Right forelimb (tissue), 1 donor: ENCODE measurements at regions not wholly inside any gene's neighbourhood (a gene's known extent, or its start where the extent isn't known, plus 50 kb on each side); places are given as distances from the start of the nearest gene placed in this dataset.

ENCODE experiments used
- DNase-seq: peaks from one replicate; pipeline ENCODE4 v3.0.0-alpha.2; 2018

DNA sequence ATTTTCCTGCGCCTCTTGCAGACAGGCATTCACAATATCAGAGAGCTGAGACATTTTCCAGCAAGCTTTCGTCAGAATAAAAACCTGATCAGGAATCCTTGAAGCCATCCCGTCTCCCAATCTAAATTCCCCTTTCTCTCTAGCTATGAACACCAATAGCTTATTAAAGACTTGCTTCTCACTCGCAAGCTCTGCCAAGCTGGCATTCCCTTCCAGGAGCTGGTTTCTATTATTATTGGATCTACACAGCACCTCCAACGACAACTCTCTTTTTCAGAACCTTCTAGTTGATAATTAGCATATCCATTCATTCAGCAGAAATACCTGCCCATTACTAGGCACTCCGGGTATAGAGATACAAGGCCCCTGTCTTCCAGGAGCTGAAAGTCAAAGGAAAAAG, 350.3 kb downstream of the MTX2 start:
- no peak for DNase-seq

DNA sequence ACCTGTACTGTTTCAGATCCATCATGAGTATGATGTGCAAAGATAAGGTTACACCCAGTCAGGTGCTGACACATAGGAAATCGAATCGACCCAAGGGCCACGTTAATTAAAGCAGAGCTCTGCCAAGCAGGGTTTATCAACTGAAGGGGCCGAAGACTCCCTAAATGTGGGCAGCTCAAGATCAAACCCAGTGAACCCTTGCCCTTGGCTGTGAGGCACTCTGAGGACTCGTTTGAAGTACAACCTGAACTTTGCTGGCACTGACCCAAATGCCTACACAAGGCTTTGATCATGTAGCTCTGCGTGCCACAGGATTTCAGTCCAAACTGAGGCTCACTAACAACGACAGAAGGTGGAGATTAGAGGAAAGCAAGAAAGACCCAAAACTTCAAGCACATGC, 352.1 kb downstream of the MTX2 start:
- DNase-seq, result no peak

DNA sequence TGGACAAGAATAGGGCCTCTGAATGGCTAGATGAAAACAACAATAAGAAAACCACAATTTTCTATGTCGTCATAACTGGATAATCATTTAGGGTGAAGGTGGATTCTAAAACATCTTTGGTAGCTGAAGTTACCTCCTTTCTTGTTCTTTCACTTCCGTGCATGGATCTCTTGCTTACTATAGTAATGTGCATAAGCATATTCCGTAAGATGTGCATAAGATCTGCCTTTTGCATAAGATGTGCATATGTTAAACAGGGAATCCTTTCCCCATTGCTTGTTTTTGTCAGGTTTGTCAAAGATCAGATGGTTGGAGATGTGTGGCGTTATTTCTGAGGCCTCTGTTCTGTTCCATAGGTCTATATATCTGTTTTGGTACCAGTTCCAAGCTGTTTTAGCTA, 353.6 kb downstream of the MTX2 start:
- no peak for DNase-seq

DNA sequence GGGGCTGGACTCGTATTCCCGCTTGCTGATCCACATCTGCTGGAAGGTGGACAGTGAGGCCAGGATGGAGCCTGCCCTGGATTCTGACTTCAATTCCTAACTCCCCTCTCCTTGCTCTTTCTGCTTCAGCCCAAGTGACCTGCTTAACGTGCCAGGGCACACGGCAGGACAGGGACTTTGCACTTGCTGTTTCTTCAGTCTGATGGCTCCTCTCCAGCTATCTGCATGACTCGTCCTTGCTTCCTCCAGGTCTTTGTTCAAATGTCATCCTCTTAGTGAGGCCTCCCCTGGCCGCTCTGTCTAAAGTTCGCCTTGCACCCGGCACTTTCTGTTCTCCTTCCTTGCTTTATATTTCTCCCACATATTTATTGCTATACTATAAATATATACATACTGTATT, 357.6 kb downstream of the MTX2 start:
- DNase-seq, result no peak

DNA sequence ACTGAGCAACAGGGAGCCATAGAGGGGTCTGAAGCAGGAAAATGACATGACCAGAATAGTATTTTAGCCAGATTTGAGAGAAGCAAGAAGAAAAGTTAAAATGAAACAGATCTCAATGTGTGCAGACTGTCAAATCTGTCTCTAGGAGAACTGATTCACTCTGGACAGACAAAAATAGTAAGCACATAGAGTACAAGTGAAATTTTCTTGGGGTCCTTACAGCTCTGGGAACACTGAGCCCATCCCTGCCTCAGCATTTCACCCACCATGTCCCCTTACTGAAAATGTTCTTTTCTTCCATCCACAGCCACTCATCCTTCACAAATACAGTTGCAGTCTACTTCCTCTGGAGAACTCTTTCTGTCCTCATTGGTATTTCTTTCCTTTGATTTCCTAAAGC, 359.2 kb downstream of the MTX2 start:
- DNase-seq, result no peak

DNA sequence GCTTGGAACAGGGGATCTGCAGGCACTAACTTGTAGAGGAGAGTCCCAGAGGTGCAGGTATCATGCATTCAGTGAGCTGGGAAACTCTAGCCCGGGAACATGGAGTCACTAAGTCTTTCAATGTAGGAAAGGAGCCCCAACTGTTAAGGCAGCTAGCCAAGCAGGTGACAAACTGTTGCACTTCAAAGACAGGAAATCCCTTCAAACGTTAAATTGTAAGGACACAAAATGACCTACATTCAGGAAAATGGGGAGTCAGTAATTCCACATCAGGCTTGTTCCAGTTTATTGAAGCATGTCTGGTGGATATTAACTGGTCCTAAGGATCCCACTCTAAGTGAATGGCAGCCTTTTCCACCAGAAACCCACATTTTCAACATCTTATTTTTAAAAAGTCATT, 364.5 kb downstream of the MTX2 start:
- DNase-seq, result no peak

DNA sequence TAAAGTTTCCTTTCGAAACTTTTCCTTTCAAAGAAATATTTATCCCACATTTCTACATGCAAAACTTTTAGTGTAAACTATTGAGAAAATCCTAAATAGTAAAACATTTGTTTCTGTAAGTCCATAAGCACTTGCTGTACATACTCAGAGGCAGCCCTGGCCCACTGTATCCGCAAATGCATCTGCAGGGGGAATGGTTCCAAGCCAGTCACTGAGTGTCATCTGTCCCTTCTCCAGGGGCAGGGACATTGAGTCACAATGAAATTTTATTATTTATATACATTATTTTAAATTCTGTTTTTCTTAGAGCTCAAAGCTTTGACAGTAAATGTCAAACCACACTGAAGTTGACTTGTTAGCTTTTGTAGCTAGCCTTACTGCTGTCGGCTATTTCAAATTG, 367.2 kb downstream of the MTX2 start:
- DNase-seq, result no peak

DNA sequence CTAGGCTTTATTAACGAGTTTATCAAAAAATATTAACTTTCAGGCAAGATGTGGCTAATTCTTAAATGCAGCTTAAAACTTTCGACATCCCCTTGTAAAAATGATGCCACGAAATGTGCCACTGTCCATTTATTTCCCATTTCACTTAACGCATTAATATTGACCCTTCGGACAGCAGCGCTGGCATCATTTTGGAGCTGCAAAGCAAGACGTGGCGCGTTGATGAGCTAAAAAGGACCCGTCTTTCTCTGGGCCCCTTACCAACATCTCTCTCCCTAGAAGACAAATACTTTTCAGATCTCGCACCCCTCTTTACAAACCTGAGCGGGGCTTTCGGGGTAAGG, 367.9 kb downstream of the MTX2 start:
- DNase-seq, result no peak

DNA sequence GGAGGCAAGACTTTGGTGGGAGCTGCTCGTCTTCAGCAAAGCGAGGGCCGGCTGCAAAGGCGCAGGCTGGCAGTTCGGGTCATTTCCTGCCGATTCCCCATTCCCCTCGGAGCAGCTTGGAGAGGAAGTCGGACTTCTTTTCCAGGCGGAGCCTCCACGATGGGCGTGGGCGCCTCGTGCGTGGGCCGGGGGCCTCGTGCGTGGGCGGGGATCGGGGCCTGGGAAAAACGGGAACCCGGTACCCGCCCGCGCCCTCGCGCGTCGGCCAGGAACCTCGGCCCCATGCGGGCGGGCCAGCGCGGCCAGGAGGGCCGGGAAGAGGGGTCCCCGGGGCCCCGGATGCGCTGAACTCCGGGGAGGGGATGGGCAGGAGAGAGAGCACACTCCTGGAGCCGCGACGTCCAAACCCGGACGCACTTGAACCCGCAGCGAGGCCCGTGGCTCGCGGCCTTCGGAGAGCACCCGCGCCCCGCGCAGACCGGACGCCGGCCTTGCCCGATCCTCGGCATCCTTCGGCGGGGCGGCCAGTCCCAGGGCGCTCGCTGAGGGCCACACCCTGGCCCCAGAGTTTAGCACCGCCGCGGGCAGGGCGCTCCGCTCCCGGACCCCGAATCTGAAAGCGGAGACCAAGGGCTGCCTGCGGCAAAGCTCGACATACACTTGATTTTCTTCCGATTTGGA, 368.4 kb downstream of the MTX2 start:
- peak; percentile 87 for DNase-seq

DNA sequence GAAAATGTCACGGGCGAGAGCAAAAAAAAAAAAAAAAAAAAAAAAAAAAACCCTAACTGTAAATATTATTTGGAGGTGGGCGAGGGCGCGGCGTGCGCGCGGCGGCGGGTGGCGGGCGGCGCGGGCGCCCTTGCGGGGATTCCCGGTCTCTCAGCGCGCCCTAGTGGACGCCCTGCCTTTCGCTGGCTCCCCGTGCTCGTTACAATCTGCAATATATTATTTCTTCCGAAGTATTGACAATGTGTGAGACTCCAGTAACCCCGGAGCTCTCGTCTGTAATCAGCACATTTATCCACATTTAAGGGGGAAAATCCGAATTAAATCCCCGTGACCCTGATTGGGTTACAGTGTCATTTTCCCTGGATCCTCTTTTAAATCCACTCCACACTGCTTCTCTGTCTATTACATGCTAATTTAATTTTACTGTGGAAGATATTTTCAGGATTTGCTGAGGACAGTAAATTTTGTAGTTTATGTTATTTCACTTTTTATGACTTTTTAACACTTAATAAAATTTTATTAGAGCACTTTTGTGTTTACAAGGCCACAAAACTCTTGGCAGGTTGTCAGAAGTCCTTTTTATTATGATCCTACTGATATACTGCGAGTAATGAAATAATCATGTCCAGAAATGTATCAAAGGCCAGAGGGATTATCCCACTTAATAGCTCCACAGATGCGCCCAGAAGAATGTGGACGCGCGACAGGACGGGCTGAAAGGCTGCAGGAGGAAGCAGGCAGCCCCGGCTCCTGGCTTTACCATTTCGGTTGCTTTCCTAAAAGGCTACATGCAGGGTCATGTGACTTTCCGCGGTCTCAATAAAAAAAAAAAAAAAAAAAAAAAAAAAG, 369.1 kb downstream of the MTX2 start:
- peak; percentile 91 for DNase-seq

DNA sequence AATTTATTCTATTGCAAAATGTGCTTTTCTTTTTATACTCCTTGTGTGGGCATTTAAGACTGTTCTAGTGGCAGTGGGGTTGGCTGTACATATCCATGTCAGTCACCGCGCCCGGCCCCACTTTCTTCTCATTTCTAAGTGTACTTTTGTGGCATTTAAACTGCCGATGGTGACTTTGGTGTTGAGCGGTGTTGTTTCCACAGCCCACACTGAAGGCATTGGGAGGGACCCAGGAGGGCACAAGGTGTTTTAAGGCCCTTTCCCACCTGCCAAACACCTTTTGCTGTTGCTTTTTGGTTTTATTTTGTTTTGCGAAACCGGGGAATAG, 369.7 kb downstream of the MTX2 start:
- no peak for DNase-seq

DNA sequence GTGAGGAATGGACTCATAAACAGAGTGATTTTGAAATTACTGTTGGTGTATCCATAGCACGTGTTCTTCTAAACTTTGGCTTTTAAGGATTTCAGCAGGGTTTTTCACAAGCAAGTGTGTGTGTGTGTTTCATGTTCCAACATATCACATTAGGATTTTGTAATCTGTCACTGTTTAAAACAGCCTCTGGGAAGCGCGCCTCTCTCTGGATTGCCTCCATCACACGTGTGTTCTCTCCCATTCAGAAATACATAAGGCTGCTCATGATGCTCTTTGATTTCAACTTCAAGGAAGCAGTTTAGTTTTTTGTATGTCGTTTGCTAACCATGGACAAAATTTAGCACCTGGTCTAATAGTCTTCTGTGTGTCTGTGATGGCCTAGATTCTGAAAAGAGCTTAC, 370.4 kb downstream of the MTX2 start:
- DNase-seq, result no peak

DNA sequence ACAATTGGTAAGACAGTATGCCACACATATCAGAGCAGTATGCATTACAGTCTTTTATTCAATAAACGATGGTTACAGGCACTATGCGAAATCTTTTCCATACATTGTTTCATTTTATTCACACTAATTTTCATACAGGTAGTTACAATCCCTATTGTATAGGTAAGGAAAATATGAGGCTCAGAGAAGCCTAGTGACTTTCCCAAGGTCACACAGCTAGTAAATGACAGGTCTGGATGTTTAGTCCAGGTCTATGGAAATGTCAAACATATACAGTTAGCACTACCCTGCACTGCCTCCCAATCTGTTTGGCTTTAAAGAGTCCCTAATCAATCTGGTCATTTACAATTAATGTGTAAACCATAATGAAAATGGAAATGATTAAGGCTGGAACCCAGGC, 372.2 kb downstream of the MTX2 start:
- no peak for DNase-seq

DNA sequence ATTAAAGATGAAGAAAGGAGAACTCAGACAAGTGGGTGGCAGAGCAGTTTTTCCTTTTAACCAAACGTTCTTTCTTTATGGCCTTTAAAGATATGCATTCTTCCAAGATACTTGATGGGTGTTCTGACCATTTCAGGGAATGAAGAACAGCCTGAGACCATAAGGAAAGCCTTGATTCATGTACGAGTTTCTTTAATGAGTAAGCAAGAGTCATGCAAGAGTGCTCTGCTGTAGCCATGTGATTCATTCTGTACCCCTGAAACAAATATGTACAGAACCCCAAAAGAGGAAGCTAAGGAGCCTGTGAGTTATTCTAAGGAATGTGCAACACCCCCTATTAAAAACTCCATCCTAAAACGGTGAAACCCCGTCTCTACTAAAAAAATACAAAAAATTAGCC, 372.8 kb downstream of the MTX2 start:
- no peak for DNase-seq

DNA sequence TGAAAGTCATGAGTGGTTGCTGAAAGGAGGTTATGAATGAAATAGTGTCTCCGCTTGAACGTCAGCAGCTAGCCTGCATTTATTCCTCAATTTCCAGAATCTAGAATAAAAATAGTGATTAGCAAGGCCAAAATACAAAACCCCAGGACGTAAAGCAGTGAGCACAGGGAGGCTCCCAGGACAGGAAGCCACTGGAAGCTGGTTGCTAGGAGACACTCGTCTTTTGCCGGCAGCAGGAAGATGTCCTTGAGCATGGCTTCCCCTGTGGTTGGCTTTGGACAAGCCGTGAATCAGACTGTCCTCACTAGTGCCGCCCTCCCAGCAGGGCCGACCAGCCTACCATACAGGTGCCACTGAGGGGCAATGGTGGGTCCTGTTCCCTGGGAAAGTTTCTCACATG, 374.4 kb downstream of the MTX2 start:
- peak; percentile 50 for DNase-seq

DNA sequence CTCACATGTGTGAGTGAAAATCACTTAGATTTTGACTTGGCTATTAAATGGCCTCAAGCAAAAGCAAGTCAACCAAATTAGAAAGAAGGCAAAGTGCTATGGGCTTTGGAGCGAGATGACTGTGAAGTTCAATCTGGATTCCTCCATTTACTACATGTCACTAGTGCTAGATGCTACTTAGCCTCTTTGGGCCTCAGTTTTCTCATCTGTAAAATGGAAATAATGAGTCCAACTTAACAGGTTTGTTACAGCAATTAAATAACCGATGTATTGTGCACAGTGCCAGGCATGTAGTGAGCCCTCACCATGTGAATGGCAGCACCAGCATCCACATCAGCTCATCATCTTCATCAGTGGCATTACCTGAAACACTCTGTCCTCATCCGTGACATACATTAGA, 376.3 kb downstream of the MTX2 start:
- no peak for DNase-seq

DNA sequence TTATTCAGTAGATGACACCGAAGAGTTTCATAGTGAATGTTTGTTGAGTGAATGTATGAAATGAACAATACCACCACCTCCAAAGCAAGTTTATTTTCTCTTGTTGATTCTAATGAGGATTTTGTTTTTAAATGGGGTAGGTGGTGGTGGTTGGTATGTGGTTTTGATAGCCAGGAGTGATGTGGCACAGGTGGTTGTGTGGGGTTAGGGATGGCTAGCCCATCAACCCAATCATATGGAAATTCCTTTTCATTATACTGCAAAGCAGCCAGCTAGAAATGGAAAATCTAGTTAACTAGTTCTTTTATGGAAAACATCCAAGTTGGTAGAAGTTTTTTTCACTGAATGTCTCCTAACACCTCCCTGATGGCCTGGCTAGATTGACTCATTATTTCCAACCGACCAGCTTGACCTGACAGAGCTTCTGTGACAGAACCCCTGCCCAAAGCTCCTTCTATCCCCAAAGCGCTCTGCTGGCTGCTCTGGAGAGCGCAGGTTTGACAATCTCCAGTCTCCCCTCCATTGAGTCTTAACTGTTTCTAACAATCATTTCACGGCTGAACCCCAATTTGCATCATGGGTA, 376.9 kb downstream of the MTX2 start:
- DNase-seq, result no peak

DNA sequence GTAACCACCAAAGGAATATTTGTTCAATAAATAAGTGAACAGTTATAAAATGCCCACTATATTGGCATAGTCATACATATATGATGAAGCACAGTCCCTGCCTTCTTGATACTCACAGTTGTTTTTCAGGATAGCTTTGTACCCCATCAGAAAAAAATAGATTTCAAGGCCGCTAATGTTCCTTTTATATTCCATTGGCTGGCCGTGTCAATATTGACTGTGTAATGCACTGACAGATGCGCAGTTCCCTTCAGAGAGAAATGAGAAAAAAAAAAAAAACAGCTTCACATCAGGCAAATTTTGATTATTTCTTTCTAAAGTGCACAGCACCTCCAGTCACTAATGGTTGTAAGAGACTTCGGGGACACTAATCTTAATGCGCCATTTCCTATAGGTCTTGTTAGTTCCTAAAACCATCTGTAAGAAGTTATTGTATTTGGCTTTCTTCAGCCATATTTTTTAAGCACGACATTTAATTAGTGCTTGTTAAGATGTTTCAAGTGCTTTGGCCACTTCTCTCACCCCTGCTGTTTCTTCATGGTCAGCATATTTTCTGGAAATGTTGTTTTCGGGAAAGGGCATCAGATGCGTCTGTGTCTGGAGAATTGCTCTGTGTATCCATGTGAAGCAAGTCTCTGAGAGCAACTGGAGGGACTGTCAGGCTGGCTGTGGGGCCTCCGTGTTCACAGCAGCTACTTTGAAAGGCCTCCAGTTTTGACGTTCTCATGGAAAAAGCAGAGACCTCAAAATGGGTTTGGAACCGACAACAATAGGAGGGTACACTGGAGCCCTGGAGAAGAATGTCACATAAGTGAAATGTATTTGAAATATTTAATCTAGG, 378.3 kb downstream of the MTX2 start:
- DNase-seq, result no peak

DNA sequence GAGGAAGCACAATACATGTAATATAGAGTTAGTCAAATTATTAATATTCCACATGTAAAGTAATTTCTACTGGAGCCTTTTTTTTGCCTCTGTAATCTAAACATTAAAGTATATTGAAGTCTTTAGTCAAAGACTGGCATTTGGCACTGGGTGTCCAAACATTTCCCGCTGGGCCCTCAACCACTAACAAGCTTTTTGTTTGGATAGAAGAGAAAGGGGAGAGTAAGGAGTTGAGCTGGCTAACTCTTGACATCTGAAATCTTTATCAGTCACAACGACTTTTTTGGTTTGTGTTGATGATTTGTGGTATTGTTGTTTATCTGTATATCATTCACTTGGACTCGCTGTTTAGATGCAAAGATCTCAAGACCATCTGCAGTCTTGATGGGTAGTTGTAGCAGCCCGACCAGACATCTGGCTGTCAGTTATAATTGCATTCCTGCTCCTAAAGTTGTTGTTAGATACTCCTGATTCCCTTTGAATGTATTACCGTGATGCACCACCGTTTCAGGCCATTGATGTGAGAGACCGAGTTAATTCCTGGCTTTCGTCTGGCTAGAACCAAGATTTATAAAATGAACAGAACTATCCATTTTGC, 379.6 kb downstream of the MTX2 start:
- no peak for DNase-seq

DNA sequence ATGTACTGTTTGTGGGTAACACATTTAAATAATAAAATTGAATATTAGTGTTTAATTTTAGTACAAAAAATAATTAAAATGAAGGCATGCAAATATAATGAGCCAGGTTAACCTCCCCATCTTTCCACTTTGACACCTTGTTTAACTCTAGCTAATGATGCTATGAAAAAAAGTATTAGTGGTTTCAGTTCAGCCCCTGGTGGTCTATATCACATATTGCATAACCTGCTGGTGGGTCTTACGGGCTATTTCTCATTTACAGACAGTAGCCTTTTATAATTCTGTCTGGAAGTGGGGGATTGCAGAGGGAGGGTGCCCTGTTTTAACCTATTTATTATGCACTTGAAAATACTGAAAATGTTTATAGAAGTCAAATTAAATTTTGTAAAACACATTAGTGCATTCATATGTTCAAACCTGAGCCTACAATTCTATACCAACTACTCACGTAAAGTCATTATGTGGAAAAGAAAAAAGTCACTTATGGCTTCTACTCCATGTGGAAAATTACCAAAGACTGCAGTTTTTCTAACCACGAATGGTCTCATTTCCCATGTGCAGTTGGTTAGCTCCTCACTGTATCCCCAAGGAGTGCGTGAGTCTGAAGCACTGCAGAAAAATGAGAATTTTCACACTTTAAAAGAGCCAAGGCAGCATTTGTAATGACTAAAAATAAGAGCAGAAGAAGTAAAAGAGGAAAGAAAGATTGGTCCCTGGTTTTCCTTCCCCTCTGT, 381.0 kb downstream of the MTX2 start:
- no peak for DNase-seq

DNA sequence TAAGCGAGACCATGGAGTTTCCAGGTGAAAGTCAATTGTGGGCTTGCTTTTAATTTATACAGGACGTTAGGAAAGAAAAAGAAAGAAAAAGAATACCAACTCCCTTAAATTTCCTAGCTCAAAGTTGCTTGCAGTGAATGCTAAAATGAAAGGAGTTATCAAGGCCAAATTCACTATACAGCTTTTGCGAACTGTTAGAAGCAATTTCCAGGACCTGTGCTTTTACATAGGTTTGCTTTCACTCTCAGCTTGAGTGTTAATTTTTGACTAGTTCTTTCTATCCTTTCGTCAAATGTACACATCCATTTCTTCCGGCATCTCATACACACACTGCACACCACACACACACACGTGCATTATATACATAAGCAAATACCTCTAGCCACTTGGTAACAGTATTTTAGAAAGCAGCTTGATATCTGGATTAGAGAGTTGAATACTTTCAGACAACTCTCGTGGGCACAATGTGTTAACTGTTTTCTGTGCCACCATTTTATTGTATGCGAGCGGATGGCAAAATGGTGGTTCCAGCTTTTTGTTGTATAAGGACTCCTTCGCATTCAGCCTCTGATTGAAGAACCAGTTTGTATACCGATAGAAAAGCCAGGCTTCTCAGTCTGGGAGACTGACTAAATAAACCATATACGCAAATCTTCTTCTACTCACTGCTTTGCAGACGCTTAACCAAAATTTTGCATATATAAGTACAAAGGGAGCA, 381.8 kb downstream of the MTX2 start:
- DNase-seq, result no peak
